ENCODE measurements at regions not wholly inside any gene's neighbourhood (a gene's known extent, or its start where the extent isn't known, plus 50 kb on each side); places are given as distances from the start of the nearest gene placed in this dataset.

GRCh38 chr10:130901311-130902165 is 410.0 kb downstream of the TCERG1L start:
- Histone ChIP-seq H3K36me3 (no peaks in the 10 kb centered on the region), H3K4me1 (no peaks in the 10 kb centered on the region), H3K27ac (no peak overlapping the region), H3K27me3 (no peaks in the 10 kb centered on the region), H3K9me3 (no peaks in the 10 kb centered on the region), H3K4me3 (no peak overlapping the region)
- TF ChIP-seq CTCF (IDR thresholded peaks at IDR 0.05): no peak
- no peak for DNase-seq (ENCODE audit: low spot score in 2 of 2)
- intact Hi-C loops (cut with DNase I): no loop called here

GRCh38 chr10:130902471-130902870 is 409.1 kb downstream of the TCERG1L start:
- TF ChIP-seq CTCF (IDR thresholded peaks at IDR 0.05): no peak
- no peaks in the 10 kb centered on the region for H3K9me3 ChIP-seq
- H3K4me3 ChIP-seq: no peak overlapping the region
- H3K36me3 ChIP-seq: no peaks in the 10 kb centered on the region
- no peak overlapping the region for H3K27ac ChIP-seq
- no peak for DNase-seq (ENCODE audit: low spot score in 2 of 2)
- H3K27me3 ChIP-seq: no peaks in the 10 kb centered on the region
- no peaks in the 10 kb centered on the region for H3K4me1 ChIP-seq
- intact Hi-C loops (cut with DNase I): no loop called here

- no peak for DNase-seq (ENCODE audit: low spot score in 2 of 2)
- intact Hi-C loops (cut with DNase I): no loop called here
- H3K27ac ChIP-seq: no peak overlapping the region
- H3K4me3 ChIP-seq: no peak overlapping the region
- TF ChIP-seq CTCF (IDR thresholded peaks at IDR 0.05): no peak
- H3K27me3 ChIP-seq: no peaks in the 10 kb centered on the region
- H3K36me3 ChIP-seq: no peaks in the 10 kb centered on the region
- no peaks in the 10 kb centered on the region for H3K9me3 ChIP-seq
- no peaks in the 10 kb centered on the region for H3K4me1 ChIP-seq
Measured at GRCh38 chr10:130902929-130903328, 408.6 kb downstream of the TCERG1L start.

- H3K27me3 ChIP-seq: no peaks in the 10 kb centered on the region
- TF ChIP-seq CTCF (IDR thresholded peaks at IDR 0.05): no peak
- H3K9me3 ChIP-seq: no peaks in the 10 kb centered on the region
- intact Hi-C loops (cut with DNase I): no loop called here
- H3K36me3 ChIP-seq: no peaks in the 10 kb centered on the region
- H3K27ac ChIP-seq: no peak overlapping the region
- H3K4me1 ChIP-seq: no peaks in the 10 kb centered on the region
- H3K4me3 ChIP-seq: no peak overlapping the region
- no peak for DNase-seq (ENCODE audit: low spot score in 2 of 2)
Measured at GRCh38 chr10:130904676-130905075, 406.8 kb downstream of the TCERG1L start.

GRCh38 chr10:130905386-130905785 is 406.1 kb downstream of the TCERG1L start:
- no peak for TF ChIP-seq CTCF (IDR thresholded peaks at IDR 0.05)
- no peaks in the 10 kb centered on the region for H3K36me3 ChIP-seq
- H3K27ac ChIP-seq: no peak overlapping the region
- no peak for DNase-seq (ENCODE audit: low spot score in 2 of 2)
- intact Hi-C loops (cut with DNase I): no loop called here
- no peaks in the 10 kb centered on the region for H3K9me3 ChIP-seq
- H3K4me1 ChIP-seq: no peaks in the 10 kb centered on the region
- no peak overlapping the region for H3K4me3 ChIP-seq
- no peaks in the 10 kb centered on the region for H3K27me3 ChIP-seq

All from ascending aorta (tissue), 2 donors.